ENCODE measurements at regions not wholly inside any gene's neighbourhood (a gene's known extent, or its start where the extent isn't known, plus 50 kb on each side); places are given as distances from the start of the nearest gene placed in this dataset.

DNA sequence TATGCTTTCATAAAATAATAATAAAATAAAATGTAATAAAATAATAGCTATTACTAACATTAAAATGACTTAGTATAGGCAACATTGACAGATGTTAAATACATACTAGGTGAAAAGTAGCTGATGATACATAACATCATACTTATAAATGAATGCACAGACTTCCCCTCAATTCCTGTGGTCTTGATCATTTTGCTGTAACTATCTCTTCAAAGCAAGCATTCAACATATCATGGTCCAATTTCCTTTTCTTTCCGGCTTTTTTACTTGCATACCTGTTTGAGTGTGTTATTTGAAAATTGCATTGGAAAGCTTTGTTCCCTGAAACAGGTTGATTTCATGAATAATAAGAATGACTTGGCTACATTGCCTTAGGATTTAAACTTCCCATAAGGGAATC, 309.3 kb downstream of the HDGFL1 start:
- TF ChIP-seq CTCF (IDR thresholded peaks at IDR 0.05; ENCODE audit: low read depth, low read length, missing input control) (no peak), HNF4G (IDR thresholded peaks at IDR 0.05) (no peak), GABPA (IDR thresholded peaks at IDR 0.05 in 1 of 2, conservative IDR thresholded peaks at IDR 0.05 in 1 of 2) (no peak), RAD21 (IDR thresholded peaks at IDR 0.05) (no peak), YY1 (IDR thresholded peaks at IDR 0.05) (no peak), RXRA (IDR thresholded peaks at IDR 0.05) (no peak), MAX (IDR thresholded peaks at IDR 0.05) (no peak), EGR1 (IDR thresholded peaks at IDR 0.05; ENCODE audit: low read depth in 2 of 2) (no peak), TAF1 (conservative IDR thresholded peaks at IDR 0.05) (no peak), JUND (IDR thresholded peaks at IDR 0.05) (no peak)
- TF ChIP-seq, protein P1, sequence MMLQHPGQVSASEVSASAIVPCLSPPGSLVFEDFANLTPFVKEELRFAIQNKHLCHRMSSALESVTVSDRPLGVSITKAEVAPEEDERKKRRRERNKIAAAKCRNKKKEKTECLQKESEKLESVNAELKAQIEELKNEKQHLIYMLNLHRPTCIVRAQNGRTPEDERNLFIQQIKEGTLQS (IDR thresholded peaks at IDR 0.05), result no peak
- TF ChIP-seq, protein P2, sequence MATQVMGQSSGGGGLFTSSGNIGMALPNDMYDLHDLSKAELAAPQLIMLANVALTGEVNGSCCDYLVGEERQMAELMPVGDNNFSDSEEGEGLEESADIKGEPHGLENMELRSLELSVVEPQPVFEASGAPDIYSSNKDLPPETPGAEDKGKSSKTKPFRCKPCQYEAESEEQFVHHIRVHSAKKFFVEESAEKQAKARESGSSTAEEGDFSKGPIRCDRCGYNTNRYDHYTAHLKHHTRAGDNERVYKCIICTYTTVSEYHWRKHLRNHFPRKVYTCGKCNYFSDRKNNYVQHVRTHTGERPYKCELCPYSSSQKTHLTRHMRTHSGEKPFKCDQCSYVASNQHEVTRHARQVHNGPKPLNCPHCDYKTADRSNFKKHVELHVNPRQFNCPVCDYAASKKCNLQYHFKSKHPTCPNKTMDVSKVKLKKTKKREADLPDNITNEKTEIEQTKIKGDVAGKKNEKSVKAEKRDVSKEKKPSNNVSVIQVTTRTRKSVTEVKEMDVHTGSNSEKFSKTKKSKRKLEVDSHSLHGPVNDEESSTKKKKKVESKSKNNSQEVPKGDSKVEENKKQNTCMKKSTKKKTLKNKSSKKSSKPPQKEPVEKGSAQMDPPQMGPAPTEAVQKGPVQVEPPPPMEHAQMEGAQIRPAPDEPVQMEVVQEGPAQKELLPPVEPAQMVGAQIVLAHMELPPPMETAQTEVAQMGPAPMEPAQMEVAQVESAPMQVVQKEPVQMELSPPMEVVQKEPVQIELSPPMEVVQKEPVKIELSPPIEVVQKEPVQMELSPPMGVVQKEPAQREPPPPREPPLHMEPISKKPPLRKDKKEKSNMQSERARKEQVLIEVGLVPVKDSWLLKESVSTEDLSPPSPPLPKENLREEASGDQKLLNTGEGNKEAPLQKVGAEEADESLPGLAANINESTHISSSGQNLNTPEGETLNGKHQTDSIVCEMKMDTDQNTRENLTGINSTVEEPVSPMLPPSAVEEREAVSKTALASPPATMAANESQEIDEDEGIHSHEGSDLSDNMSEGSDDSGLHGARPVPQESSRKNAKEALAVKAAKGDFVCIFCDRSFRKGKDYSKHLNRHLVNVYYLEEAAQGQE (IDR thresholded peaks at IDR 0.05), result no peak
- TF ChIP-seq, protein P3, sequence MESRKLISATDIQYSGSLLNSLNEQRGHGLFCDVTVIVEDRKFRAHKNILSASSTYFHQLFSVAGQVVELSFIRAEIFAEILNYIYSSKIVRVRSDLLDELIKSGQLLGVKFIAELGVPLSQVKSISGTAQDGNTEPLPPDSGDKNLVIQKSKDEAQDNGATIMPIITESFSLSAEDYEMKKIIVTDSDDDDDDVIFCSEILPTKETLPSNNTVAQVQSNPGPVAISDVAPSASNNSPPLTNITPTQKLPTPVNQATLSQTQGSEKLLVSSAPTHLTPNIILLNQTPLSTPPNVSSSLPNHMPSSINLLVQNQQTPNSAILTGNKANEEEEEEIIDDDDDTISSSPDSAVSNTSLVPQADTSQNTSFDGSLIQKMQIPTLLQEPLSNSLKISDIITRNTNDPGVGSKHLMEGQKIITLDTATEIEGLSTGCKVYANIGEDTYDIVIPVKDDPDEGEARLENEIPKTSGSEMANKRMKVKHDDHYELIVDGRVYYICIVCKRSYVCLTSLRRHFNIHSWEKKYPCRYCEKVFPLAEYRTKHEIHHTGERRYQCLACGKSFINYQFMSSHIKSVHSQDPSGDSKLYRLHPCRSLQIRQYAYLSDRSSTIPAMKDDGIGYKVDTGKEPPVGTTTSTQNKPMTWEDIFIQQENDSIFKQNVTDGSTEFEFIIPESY (IDR thresholded peaks at IDR 0.05), result no peak
